ENCODE measurements at regions not wholly inside any gene's neighbourhood (a gene's known extent, or its start where the extent isn't known, plus 50 kb on each side); places are given as distances from the start of the nearest gene placed in this dataset.

- DNase-seq (ENCODE audit: low read depth in 1 of 2, low spot score in 1 of 2), result no peak
Measured at GRCh38 chr10:3432081-3432825, 259.7 kb upstream of the PITRM1 start.

- DNase-seq (ENCODE audit: low read depth in 1 of 2, low spot score in 1 of 2), result no peak
Measured at GRCh38 chr10:3430501-3430900, 257.9 kb upstream of the PITRM1 start.

GRCh38 chr10:3429676-3430075 lies 257.1 kb upstream of the PITRM1 start:
- no peak for DNase-seq (ENCODE audit: low read depth in 1 of 2, low spot score in 1 of 2)

DNA sequence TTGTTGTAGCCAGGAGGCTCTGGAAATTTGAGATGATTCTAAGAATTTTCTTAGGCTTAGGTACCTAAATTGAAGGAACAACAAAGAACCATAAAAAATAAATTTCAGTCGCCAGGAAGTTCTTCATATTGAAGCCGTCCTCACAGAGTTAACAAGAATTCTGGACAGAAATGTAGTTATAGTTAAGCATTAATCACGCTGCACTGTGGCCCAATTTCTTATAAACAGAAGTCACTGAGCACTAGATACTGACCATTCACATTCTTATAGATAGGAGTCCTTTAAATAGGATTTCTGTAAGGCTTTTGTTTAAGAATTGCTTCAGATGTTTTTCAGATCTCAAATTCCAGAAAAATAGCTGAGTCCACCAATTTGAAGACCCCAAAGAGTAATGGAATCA lies 256.2 kb upstream of the PITRM1 start:
- no peak for DNase-seq (ENCODE audit: low read depth in 1 of 2, low spot score in 1 of 2)

DNA sequence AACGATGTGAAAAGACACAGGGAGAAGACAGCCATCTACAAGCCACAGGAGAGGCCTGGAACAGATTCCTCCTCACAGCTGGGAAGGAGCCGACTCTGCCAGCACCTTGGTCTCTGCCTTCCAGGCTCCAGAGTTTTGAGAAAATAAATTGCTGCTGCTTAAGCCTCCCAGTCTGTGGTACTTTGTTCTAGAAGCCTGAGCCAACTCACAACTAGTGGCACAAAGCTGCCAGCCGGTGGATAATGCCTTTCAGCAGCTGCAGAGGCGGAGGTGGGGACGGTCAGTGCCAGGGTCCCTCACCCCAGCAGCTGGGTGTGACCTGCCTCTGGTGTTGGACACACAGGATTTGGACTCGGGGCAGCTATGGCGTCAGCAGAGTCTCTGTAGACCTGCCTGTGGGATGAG lies 255.4 kb upstream of the PITRM1 start:
- DNase-seq (ENCODE audit: low read depth in 1 of 2, low spot score in 1 of 2), result no peak

DNA sequence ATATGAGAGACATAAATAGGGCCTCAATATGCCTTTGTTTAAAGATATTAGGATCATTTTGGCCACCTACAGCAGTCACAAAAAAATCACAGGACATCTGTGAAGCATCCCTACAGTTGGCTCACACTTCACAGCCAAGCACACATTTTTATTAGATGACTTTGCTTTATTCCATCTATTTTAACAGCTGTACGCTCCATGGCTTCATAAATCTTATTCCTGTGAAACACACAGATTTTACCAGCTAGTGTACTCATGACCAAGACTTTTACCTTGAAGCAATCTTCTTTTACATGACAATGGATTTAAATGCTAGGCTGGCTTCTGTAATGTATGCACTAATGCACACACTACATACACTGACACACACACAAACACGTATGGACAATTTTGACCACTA lies 254.8 kb upstream of the PITRM1 start:
- DNase-seq (ENCODE audit: low read depth in 1 of 2, low spot score in 1 of 2), result no peak

- no peak for DNase-seq (ENCODE audit: low read depth in 1 of 2, low spot score in 1 of 2)
Measured at GRCh38 chr10:3426190-3426845, 253.7 kb upstream of the PITRM1 start.

- no peak for DNase-seq (ENCODE audit: low read depth in 1 of 2, low spot score in 1 of 2)
Measured at GRCh38 chr10:3425716-3426115, 253.1 kb upstream of the PITRM1 start.

DNA sequence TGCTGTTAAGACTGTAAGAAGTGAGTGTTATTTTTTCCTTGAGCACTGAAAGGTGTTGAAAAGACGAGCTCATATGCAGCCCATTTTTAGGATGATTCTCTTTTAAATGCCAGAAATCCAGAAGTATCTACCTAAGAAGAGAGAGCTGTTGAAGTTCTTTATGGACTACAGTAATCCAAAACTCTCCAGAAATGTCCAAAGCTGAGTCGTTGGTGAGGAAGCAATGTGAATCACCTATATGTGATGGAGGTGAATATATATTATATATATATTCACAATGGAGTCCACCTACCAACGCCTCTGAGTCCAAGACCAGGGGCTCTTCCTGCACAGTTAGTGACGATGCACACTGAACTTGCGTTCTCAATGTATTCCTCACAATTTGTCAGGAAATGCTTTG lies 252.7 kb upstream of the PITRM1 start:
- DNase-seq (ENCODE audit: low read depth in 1 of 2, low spot score in 1 of 2), result no peak

DNA sequence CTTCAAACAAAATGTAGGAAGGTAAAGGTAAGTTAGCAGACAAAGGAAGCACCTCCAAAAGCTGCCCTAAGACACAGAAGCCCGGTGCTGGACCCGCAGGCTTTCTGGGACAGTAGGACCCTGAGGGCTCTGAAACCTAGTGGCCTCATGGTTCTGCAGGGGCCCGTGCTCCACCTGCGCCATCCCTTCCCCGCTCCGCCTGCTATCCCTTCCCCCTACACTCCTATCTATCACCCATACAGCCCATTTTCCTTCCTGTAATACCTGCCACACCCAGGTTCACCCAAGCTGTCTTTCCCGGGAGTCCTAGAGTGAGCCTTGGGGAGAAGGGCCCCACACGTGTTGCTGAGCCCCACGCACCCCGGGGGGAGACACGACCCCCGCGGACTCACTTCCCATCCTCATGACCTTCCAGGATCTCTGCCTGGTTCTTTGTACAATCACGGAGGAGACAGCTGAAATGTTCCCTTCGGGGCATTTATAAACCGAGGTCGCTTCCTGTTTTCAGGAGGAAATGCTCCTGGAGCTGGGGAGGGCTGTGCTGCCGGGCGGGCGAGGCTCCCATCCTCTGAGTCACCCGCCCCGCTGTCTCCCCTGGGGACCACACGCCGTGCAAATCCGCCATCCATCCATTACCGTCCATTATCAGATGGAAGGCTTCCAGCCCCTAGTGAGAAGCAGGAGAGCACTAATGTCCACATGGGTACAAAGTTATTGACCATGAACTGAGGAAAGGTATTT lies 251.7 kb upstream of the PITRM1 start:
- no peak for DNase-seq (ENCODE audit: low read depth in 1 of 2, low spot score in 1 of 2)

DNA sequence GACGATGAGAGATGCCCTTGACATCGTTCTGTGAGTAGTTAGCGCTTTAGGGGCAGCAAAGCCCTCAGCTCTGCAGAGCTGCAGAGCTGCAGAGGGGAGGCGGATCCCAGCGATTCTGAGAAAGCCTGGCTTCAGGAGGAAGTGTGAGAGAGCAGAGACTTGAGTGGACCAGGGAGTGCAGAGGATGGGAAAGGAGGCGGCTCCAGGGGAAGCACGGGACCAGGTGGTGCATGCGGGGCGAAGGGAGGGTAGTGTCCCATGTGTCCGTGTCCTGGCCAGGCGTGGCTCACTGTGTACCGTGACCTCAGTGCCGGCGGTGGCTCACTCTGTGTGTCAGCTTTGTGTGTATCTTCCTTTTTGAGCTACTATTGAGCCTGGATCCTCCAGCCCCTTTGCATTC lies 250.8 kb upstream of the PITRM1 start:
- no peak for DNase-seq (ENCODE audit: low read depth in 1 of 2, low spot score in 1 of 2)

GRCh38 chr10:3422282-3422681 lies 249.7 kb upstream of the PITRM1 start:
- no peak for DNase-seq (ENCODE audit: low read depth in 1 of 2, low spot score in 1 of 2)

DNA sequence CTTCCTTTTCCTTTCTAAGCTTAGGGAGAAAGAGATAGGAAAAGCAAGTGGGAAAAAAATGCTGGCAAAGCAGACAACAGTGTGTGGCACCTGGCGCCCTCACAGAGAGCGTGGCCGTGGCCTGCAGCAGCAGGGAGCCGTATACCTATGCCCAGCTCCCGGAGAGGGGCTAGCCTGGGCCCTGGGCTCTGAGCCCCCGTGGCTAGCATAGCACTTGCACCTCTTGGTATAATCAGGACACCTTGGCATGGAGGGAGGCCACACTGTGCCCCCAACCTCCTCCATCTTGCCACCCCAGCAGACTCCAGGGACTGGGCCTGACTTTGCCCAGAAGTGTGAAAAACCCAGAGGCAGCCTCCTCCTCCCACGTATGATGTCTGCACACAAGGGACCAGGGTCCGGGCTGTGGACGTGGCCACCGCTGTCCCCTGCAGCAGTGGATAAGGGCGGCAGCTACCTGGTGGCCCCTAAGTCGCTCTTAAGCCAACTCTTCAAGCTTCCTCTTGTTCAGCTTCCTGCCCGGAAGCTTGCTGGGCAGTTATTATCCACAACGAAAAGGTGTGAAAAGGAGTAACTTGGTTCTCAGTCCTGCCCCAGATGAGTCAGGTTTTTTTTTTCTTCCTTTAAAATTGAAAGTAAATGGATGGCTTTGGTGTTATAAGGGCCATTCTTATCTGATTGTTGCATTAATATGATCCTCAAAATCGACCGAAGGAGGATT lies 249.1 kb upstream of the PITRM1 start:
- DNase-seq (ENCODE audit: low read depth in 1 of 2, low spot score in 1 of 2), result no peak

GRCh38 chr10:3420527-3421469 lies 248.2 kb upstream of the PITRM1 start:
- no peak for DNase-seq (ENCODE audit: low read depth in 1 of 2, low spot score in 1 of 2)

- no peak for DNase-seq (ENCODE audit: low read depth in 1 of 2, low spot score in 1 of 2)
Measured at GRCh38 chr10:3419719-3420495, 247.3 kb upstream of the PITRM1 start.

DNA sequence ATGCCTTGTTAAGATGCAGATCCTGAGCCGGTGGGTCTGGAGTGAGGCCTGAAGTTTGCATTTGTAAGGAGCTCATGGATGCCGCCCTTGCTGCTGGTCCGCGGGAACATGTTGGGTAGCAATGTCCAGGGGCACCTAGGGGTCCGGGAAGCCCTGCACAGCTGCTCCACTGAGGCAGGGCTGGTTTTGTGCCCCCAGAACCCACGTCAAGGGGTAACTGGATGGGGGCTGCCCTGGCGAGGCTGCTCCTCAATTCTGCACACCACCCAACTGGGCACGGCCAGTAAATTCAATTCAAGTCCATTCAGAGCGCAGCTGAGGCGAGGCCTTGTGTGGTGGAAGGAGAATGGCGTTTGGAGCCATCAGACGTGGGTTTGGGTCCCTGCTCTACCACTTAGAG lies 246.3 kb upstream of the PITRM1 start:
- no peak for DNase-seq (ENCODE audit: low read depth in 1 of 2, low spot score in 1 of 2)

GRCh38 chr10:3418041-3418754 lies 245.6 kb upstream of the PITRM1 start:
- no peak for DNase-seq (ENCODE audit: low read depth in 1 of 2, low spot score in 1 of 2)

- no peak for DNase-seq (ENCODE audit: low read depth in 1 of 2, low spot score in 1 of 2)
Measured at GRCh38 chr10:3417096-3417495, 244.5 kb upstream of the PITRM1 start.
